ENCODE measurements at regions not wholly inside any gene's neighbourhood (a gene's known extent, or its start where the extent isn't known, plus 50 kb on each side); places are given as distances from the start of the nearest gene placed in this dataset.
"Not testable (repeated sequence)": the region's sequence is repeated elsewhere in the genome, so short reads cannot be mapped to it uniquely, and the experiment has no call there.

DNA sequence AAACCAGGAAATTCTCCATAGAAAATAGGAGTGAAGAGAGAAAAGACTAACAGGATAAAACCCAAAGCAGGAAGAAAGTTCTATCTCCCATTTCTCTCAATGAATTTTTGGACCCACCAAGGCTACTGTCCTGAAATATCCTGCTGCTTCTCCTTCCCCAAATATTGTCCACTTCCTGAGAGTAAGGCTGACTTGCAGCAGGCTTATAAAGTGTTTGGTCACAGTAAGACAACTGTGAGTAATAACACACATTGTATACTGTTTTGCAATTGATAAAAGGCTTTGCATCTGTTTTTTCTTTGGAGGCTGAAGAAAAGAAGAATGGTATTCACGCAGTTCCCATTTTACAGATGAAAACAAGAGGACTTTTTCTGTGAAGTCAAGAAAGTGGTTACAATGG is 52.8 kb downstream of the FOXD4L6 start:
- H4K20me1 ChIP-seq (ENCODE audit: insufficient read depth, low read length); intact Hi-C loops (cut with micrococcal nuclease; ENCODE audit: unreplicated experiment); H3K36me3 ChIP-seq (ENCODE audit: insufficient read depth, low read length); H3K4me2 ChIP-seq (ENCODE audit: low read length); H3K27ac ChIP-seq (ENCODE audit: low read depth, low read length, poor library complexity, severe bottlenecking); BruUV-seq (replicated peaks); H3K4me3 ChIP-seq (ENCODE audit: low read depth, low read length, poor library complexity, severe bottlenecking); H3K9me2 ChIP-seq (ENCODE audit: insufficient read depth, low read length); H3K9me3 ChIP-seq (ENCODE audit: low read length); POLR2A ChIA-PET; H2AFZ ChIP-seq (ENCODE audit: low read length); H3K4me1 ChIP-seq (ENCODE audit: insufficient read depth, low read length, poor library complexity, severe bottlenecking); DNase-seq (ENCODE audit: low spot score); H3K79me2 ChIP-seq (ENCODE audit: insufficient read depth, low read depth, low read length); CTCF ChIA-PET (ENCODE audit: unreplicated experiment): not testable (repeated sequence)

DNA sequence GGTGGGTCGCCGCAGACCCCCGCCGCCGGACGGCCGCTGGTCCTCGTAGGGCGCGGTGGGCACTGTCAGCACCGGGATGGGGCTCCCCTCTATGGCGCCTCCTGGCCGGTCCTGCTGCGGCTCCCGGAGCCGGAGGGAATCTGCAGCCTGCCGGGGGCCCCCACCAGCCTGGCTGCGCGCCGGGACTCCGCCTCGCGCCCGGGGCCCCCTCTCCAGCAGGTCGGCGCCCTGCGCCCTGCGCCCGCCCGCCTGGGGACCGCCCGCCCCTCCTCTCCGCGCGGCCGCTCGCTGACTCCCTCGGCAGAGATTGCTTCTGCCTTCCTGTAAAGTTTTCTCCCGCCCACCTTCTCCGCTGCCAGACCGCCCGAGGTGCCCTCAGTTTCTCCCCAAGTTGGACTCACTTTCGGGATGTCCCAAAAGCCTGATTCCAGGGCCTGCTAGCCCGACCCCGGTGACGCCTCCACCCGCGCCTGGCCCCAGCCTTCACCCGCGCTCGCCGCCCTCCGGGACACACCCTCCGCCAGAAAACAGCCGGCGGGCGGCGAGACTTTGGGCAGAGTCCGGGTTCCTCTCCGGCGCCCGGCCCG is 54.0 kb downstream of the FOXD4L6 start:
- DNase-seq (ENCODE audit: low spot score); BruUV-seq (replicated peaks); H3K4me3 ChIP-seq (ENCODE audit: low read depth, low read length, poor library complexity, severe bottlenecking); CTCF ChIA-PET (ENCODE audit: unreplicated experiment); H3K9me2 ChIP-seq (ENCODE audit: insufficient read depth, low read length); H3K79me2 ChIP-seq (ENCODE audit: insufficient read depth, low read depth, low read length); POLR2A ChIA-PET; H3K4me1 ChIP-seq (ENCODE audit: insufficient read depth, low read length, poor library complexity, severe bottlenecking); H3K27ac ChIP-seq (ENCODE audit: low read depth, low read length, poor library complexity, severe bottlenecking); H3K9me3 ChIP-seq (ENCODE audit: low read length); H3K36me3 ChIP-seq (ENCODE audit: insufficient read depth, low read length); H4K20me1 ChIP-seq (ENCODE audit: insufficient read depth, low read length); intact Hi-C loops (cut with micrococcal nuclease; ENCODE audit: unreplicated experiment); H2AFZ ChIP-seq (ENCODE audit: low read length); H3K4me2 ChIP-seq (ENCODE audit: low read length): not testable (repeated sequence)

DNA sequence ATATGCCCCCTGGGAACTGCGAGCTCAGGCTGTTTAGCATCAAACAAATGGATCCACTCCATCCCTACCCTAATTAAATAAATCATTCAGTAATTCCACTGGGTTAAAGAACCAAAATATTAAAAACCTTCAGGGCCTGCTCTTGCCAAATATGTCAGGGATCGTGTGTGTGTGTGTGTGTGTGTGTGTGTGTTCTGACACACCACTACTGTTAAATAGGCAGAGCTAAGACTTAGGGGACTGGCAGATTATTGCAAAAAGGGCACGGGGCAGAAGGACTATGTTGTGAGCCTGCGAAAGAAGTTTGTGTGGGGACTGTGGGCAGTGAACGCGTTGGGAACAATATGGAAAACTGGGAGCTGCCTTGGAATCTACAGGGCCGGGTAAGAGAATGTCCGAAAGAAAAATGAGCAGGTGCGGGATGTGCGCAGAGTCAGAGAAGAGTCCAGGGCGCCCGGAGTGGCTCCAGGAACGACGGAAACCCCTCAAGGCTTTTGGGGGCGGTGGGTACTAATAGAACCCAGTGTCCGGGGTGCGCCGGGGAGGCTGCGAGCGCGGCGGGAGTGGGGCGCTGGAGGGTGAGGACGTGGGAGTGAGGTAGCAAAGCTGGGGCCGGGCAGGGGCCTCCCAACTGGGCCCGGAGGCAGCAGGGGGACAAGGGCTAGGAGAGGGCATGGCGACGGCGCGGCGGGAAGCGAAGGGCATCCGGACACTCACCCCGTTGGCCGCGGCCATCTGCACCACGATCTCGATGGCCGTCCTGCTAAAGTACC is 54.8 kb downstream of the FOXD4L6 start:
- H3K9me3 ChIP-seq (ENCODE audit: low read length); BruUV-seq (replicated peaks); intact Hi-C loops (cut with micrococcal nuclease; ENCODE audit: unreplicated experiment); H3K9me2 ChIP-seq (ENCODE audit: insufficient read depth, low read length); POLR2A ChIA-PET; H3K36me3 ChIP-seq (ENCODE audit: insufficient read depth, low read length); CTCF ChIA-PET (ENCODE audit: unreplicated experiment); H3K4me2 ChIP-seq (ENCODE audit: low read length); H3K79me2 ChIP-seq (ENCODE audit: insufficient read depth, low read depth, low read length); H3K27ac ChIP-seq (ENCODE audit: low read depth, low read length, poor library complexity, severe bottlenecking); H3K4me1 ChIP-seq (ENCODE audit: insufficient read depth, low read length, poor library complexity, severe bottlenecking); H4K20me1 ChIP-seq (ENCODE audit: insufficient read depth, low read length); H2AFZ ChIP-seq (ENCODE audit: low read length); H3K4me3 ChIP-seq (ENCODE audit: low read depth, low read length, poor library complexity, severe bottlenecking); DNase-seq (ENCODE audit: low spot score): not testable (repeated sequence)

DNA sequence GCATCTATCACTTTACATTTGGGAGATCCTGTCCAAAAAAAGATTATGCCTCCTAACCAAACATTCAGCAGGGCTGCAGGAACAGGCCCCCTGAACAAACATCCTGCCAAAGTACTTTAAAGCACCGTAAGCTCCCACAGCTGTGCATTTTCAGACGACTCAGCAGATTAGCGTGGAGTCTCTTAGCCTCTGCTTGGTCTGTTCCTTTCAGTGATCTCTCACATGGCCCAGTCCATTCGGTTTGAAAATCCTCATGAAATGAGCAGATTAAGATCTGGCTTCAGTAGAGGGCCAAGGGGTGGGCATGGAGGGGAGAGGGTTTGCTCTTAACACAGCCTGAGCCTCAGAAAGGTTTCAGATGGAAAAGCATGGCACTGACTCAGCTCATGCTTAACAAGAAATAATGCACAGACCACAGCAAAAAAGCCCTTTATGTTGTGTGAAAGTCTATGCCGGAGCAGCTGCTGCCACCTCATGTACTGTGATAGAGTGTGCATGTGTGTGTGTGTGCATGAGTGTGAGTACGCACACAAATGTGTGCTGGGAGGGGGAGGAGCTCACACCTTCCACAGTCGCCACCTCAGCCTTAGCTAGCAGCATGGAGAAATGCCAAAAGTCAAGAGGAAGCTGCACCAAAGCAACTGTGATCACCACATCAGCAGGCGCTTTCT is 64.2 kb downstream of the FOXD4L6 start:
- not testable (repeated sequence) for BruUV-seq (replicated peaks); H2AFZ ChIP-seq (ENCODE audit: low read length); DNase-seq (ENCODE audit: low spot score)

DNA sequence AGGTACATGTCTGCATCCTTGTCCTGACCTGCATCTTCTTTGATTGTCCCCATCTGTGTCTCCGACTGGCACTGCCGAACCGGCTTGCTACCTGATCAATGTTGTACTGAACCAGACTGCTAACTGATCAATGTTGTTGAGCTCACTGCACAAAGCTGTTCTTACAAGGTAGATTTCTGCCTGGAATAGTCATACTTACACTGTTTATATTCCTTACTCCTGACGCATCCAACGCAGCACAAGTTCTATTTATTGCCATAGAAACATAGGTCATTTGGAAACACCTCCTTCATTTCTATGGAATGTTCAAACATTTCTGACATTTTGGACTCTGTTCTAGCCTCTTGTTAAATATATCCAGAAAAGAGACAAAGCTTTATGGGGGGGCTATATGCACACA is 65.2 kb downstream of the FOXD4L6 start:
- H3K36me3 ChIP-seq (ENCODE audit: insufficient read depth, low read length); H3K9me3 ChIP-seq (ENCODE audit: low read length); H2AFZ ChIP-seq (ENCODE audit: low read length); H3K4me3 ChIP-seq (ENCODE audit: low read depth, low read length, poor library complexity, severe bottlenecking); intact Hi-C loops (cut with micrococcal nuclease; ENCODE audit: unreplicated experiment); CTCF ChIA-PET (ENCODE audit: unreplicated experiment); H3K79me2 ChIP-seq (ENCODE audit: insufficient read depth, low read depth, low read length); H3K9me2 ChIP-seq (ENCODE audit: insufficient read depth, low read length); DNase-seq (ENCODE audit: low spot score); H4K20me1 ChIP-seq (ENCODE audit: insufficient read depth, low read length); BruUV-seq (replicated peaks); H3K27ac ChIP-seq (ENCODE audit: low read depth, low read length, poor library complexity, severe bottlenecking); POLR2A ChIA-PET; H3K4me1 ChIP-seq (ENCODE audit: insufficient read depth, low read length, poor library complexity, severe bottlenecking); H3K4me2 ChIP-seq (ENCODE audit: low read length): not testable (repeated sequence)

More for the DNA sequence above, 64.2 kb downstream of the FOXD4L6 start:
- H3K27ac ChIP-seq (ENCODE audit: low read depth, low read length, poor library complexity, severe bottlenecking); H3K9me3 ChIP-seq (ENCODE audit: low read length); H3K9me2 ChIP-seq (ENCODE audit: insufficient read depth, low read length); H4K20me1 ChIP-seq (ENCODE audit: insufficient read depth, low read length); H3K36me3 ChIP-seq (ENCODE audit: insufficient read depth, low read length); intact Hi-C loops (cut with micrococcal nuclease; ENCODE audit: unreplicated experiment); H3K79me2 ChIP-seq (ENCODE audit: insufficient read depth, low read depth, low read length); H3K4me3 ChIP-seq (ENCODE audit: low read depth, low read length, poor library complexity, severe bottlenecking); POLR2A ChIA-PET; CTCF ChIA-PET (ENCODE audit: unreplicated experiment); H3K4me2 ChIP-seq (ENCODE audit: low read length); H3K4me1 ChIP-seq (ENCODE audit: insufficient read depth, low read length, poor library complexity, severe bottlenecking): not testable (repeated sequence)

DNA sequence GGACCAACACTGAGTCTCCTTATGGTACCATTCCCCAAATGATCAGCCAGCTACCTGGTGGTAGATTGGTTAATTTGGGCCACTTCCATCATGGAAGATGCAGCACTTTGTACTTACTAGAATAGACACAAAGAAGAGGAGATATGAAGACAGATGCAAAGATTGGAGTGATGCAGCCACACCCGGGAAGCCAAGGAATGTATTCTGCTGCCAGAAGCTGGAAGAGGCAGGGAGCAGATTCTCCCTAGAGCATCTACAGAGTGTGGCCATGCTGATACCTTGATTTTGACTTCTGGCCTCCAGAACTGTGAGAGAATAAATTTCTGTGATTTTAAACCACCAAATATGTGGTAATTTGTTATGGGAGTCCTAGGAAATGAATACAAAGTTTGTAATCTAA is 68.9 kb downstream of the FOXD4L6 start:
- H3K27ac ChIP-seq (ENCODE audit: low read depth, low read length, poor library complexity, severe bottlenecking); H3K4me2 ChIP-seq (ENCODE audit: low read length); H3K36me3 ChIP-seq (ENCODE audit: insufficient read depth, low read length); intact Hi-C loops (cut with micrococcal nuclease; ENCODE audit: unreplicated experiment); H3K4me1 ChIP-seq (ENCODE audit: insufficient read depth, low read length, poor library complexity, severe bottlenecking); DNase-seq (ENCODE audit: low spot score); H3K9me3 ChIP-seq (ENCODE audit: low read length); H3K4me3 ChIP-seq (ENCODE audit: low read depth, low read length, poor library complexity, severe bottlenecking); POLR2A ChIA-PET; H3K79me2 ChIP-seq (ENCODE audit: insufficient read depth, low read depth, low read length); H4K20me1 ChIP-seq (ENCODE audit: insufficient read depth, low read length); H3K9me2 ChIP-seq (ENCODE audit: insufficient read depth, low read length); H2AFZ ChIP-seq (ENCODE audit: low read length); BruUV-seq (replicated peaks); CTCF ChIA-PET (ENCODE audit: unreplicated experiment): not testable (repeated sequence)

Measured in OCI-LY7 (cell line).